IPS-NIHi7 (cell line): ENCODE measurements at regions not wholly inside any gene's neighbourhood (a gene's known extent, or its start where the extent isn't known, plus 50 kb on each side); places are given as distances from the start of the nearest gene placed in this dataset.
"Not testable (repeated sequence)": the region's sequence is repeated elsewhere in the genome, so short reads cannot be mapped to it uniquely, and the experiment has no call there.

ENCODE experiments used
- DNase-seq: peaks from one replicate; pipeline ENCODE4 v3.0.0; 2012; ENCODE audit warnings: mixed read lengths; ENCODE audit errors: extremely low spot score

DNA sequence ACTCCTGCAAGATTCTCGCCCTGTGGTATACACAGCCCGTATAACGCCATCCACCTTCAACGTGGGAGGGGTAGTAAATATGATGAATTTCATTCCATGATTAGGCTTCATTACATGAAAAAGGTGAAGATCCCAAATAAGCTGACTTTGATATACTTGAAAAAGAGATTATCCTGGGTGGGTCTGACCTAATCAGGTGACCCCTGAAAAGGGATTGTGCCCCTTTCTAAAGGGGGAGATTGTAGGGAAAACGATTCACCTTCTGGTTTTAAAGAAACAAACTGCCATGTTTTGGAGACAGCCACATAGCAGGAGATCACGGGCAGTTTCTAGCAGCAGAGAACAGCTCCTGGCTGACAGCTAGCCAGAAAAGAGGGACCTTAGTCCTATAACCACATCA is 155.1 kb upstream of the SMLR1 start:
- no peak for DNase-seq

- DNase-seq: no peak
These were observed 152.6 kb upstream of the SMLR1 start for GRCh38 chr6:130674604-130675003.

DNA sequence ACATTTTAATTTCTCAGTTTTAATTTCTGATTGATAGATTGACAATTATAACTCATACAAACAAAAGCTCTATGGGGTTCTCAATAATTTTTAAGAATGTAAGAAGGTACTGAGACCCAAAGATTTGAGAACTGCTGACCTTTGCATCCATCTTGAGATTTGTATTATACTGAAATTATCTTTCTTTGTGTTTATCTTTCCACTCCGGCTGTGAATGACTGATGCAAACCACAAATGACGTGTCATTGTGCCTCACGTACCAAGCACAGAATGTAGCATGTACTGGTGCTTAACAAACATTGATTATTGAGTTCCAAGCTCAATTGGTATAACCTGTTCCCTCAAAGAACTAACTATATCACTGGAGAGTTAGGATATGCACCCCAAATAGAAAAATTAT is 152.1 kb upstream of the SMLR1 start:
- no peak for DNase-seq

DNA sequence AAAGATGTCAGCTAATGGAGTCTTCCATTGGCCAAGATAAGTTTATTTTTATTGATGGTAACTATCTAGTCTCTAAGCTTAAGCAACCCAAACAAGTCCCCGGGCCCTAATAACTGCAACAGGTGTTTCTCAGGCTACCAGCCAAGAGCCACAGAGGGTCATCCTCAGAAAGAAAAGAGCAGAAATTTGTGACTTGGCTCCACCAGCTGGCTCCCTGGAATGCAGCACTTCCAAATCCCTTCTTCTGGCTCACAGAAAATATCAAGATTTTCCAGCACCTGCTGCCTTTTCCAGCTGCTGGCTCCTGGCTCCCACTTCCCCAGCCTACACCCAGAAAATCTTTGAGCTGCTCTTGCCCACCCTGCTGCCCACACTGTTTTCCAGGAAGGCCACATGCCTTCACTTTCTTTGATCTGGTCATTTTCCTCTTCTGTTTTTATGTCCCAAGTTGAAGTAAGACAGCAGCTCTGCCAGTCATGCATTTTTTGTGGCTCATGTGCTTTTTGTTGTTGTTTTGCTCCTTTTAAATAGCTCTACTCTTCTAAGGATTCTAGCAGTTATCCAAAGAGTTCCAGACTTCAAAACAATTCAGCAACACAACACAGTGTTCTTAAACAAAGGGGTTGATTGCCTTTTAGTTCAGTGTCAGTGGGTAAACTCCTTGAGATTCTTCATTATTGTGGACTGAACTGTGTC is 151.0 kb upstream of the SMLR1 start:
- DNase-seq: peak; percentile 43

GRCh38 chr6:130676773-130677144 is 150.4 kb upstream of the SMLR1 start:
- DNase-seq: no peak

DNA sequence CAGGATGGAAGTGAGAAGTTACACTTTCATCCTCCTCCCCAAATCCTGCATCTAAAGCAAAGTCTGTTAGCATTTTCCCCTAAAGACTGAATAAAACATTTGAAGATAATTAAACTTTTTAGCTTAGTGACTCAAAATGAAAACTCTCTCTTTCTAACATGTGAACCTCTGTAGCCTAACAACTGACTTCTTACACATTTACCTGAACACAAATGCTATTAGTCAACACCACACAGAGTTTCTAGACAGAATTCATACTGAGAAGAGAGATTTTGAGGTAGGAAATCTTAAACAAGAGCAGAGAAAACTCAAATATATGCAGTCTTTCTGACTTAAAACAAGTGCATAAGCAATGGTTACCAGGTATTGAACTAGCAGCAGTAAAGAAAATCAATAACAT is 149.9 kb upstream of the SMLR1 start:
- DNase-seq: no peak

GRCh38 chr6:130677766-130678165 is 149.4 kb upstream of the SMLR1 start:
- no peak for DNase-seq

DNA sequence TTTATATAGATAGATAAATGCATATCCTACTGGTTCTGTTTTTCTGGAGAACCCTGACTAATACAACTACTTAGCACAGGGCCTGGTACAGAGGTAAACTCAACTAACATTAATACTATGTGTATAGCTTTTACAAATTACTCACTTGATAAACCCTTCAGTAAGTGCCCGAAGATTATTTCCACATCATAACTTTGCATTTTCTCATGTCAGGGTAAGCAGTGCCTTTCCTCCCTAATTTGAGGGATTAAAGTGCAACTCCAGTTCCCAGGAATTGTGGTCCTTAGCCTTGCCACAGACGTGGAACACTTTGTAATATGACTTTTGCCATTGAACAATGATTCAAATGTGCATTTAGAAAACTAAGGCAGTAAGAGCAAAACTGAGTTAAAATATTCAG is 147.5 kb upstream of the SMLR1 start:
- DNase-seq: no peak

DNA sequence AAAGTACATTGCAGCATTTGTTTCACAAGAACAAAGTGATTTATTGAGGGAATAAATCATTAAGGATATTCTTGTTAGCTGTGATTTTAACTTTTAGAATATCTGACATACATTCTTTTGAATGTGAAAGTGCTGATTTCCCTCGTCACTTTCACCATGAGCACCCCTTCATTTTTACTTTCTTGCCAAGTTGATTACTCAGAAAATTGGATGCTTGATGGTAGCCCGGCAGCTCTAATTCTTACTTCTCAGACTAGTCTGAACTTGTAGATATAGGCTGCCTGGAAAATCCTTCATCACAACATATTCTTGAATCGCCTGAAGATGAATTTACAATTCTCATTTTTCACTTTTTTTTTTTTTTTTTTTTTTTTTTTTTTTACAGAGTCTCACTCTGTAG is 147.1 kb upstream of the SMLR1 start:
- DNase-seq: no peak

DNA sequence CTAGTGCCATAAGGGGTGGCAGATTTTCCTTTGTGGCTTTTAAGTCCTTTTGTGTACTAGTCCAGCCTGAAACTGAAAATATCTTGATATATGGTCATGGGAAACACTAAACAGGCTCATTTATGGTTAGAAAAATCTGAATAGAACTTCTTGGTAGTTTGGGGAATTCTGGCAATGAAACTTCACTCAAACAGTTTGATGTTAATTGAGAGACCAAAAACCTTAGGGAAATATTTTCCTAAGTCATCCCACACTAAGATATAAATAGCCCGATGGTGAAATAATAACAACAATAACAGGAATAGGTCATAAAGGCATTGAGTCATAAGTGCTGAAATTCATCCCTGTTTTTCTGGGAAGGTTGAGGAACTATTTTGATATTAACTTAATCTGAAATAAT is 146.2 kb upstream of the SMLR1 start:
- DNase-seq: no peak

DNA sequence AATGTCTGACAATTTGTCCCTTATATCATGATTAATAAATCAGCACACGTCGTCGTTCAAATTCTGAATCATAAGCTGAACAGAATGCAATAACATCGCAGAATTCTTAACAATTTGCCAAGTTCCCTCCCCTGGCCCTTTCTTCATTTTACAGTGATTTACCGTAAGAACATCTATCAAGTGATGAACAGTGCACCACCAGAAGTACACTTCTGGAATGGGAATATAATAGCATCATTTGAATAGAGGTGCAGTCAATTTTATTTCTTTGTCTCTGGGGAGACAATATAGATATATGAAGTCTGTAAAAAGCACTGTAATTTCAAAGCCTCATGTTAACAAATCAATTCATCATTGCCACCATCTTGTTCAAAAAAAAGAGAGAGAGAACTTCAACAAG is 145.1 kb upstream of the SMLR1 start:
- DNase-seq: no peak

DNA sequence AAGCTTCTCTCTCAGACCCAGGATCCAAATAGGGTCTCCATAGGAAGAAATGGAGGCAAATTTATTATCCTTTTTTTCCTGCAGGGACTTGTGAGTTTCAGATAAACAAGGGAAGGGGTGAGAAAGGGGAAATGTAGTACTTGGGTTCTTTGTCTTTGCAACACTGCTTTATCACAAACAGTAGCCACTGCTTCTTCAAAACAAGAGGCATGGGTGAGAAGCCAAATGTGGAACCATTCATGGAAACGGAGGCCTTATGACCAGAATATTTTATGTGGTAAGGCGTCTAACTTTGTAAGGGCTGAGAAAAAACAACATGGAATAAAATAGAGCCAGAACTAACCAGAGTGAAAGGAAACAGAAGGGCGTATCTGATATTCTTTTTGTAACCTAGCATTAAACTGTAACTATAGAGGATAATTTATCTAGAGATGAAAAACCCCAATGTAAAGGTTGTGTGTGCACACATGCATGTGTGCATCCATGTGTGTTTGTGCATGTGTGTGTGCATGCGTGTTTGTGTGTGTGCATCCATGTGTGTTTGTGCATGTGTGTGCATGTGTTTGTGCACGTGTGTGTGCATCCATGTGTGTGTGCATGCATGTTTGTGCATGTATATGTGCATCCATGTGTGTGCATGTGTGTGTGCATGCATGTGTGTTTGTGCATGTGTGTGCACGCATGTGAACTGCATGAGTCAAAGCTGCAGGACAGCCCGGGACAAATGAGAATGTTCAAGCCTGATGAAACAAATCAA is 143.3 kb upstream of the SMLR1 start:
- DNase-seq: no peak

GRCh38 chr6:130692659-130693058 is 134.5 kb upstream of the SMLR1 start:
- no peak for DNase-seq

DNA sequence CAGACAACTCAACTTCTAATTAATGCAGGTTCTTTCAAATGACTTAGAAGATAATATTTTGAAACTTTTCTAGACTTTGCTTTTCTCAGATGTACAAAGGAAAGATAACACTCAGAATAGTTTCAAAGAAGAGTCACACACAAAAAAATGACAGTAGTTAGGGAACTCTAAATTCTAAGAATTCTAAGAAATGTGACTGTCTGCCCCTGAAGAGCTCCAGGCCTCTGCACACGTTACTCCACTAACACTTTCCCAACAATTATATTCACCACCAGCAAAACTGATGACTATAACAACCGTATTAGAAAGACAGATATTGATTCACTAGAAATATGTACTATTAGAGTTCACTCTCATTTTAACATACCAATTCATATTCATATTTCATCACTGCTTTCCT is 133.3 kb upstream of the SMLR1 start:
- DNase-seq: no peak

GRCh38 chr6:130694606-130695005 is 132.6 kb upstream of the SMLR1 start:
- no peak for DNase-seq

GRCh38 chr6:130696806-130697205 is 130.4 kb upstream of the SMLR1 start:
- no peak for DNase-seq

DNA sequence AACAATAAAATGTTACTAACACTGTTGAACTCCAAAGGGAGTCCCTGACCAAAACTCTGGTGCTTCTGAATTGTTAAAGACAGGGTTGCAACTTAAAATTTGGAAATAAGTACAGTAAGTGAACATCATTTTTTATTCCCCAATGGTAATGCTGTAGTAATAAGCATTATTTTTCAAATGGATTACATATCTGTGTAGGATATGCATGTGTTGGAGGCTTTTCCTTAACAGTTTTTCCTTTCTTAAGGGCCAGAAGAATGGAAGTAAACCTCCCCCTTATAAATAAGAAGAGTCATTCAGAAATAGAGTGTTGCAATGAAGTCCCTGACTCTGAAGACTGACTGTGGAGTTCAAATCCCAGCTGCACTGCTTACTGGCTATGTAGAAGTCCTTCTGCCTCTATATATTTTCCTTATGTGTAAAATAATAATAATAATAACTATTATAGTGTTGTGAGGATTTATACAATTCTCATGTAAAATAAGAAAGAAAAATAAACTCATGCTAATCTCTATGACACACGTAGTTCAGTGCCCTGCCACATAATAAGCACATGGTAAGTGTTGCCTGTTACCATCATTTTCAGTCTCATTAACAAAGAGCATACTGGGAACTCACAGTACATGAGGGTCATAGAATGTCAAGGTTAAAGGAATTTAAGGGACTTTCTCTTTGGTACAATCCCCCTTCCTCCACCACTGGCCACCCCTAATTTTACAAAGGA is 129.8 kb upstream of the SMLR1 start:
- DNase-seq: no peak

- peak; percentile 62 for DNase-seq
These were observed 129.1 kb upstream of the SMLR1 start for GRCh38 chr6:130697995-130698535.

GRCh38 chr6:130699742-130700141 is 127.5 kb upstream of the SMLR1 start:
- no peak for DNase-seq

GRCh38 chr6:130700397-130700796 is 126.8 kb upstream of the SMLR1 start:
- no peak for DNase-seq

DNA sequence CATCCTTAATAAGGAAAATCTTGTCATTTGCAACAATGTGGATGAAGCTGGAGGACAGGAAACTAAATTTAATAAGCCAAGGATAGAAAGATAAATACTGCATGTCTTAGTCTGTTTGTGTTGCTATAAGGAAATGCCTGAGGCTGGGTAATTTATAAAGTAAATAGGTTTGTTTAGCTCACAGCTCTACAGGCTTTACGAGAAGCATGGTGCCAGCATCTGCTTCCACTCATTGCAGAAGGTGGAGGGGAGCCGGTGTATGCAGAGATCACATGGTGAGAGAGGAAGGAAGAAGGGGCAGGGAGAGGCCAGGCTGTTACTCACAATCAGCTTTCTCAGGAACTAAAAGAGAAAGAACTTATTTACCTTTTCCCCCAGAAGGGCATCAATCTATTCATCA is 118.9 kb upstream of the SMLR1 start:
- DNase-seq: no peak

GRCh38 chr6:130711641-130712040 is 115.6 kb upstream of the SMLR1 start:
- not testable (repeated sequence) for DNase-seq

- DNase-seq: peak; percentile 77
These were observed 114.1 kb upstream of the SMLR1 start for GRCh38 chr6:130713144-130713543.
